Gastrocnemius medialis (tissue), 4 donors: ENCODE measurements at regions not wholly inside any gene's neighbourhood (a gene's known extent, or its start where the extent isn't known, plus 50 kb on each side); places are given as distances from the start of the nearest gene placed in this dataset.
"Not testable (repeated sequence)": the region's sequence is repeated elsewhere in the genome, so short reads cannot be mapped to it uniquely, and the experiment has no call there.

ENCODE experiments used
- ATAC-seq, 2 donors: fragments of 150-250 bp; one replicate each; pipeline ENCODE4 v1.9.1; 2016
- DNase-seq, 2 donors: peaks; one replicate each; pipeline ENCODE4 v3.0.0-alpha.2; 2019
- H3K27ac ChIP-seq, 4 donors: fragments of 200-600 bp; sonication (generic); 1 replicate in 1 of 4; 2 replicates in 3 of 4; pipeline ENCODE4 v1.5.1; 2016 to 2018; ENCODE audit warnings: mild to moderate bottlenecking in 2 of 4, moderate library complexity in 1 of 4
- H3K27me3 ChIP-seq, 3 donors: fragments of 200-600 bp; sonication (generic) in 2 of 3; 1 replicate in 1 of 3; 2 replicates in 2 of 3; pipeline versions ENCODE4 v1.5.1 to v1.6.0; 2016 to 2019; ENCODE audit warnings: mild to moderate bottlenecking in 1 of 3, moderate library complexity in 1 of 3
- H3K36me3 ChIP-seq, 2 donors: fragments of 200-600 bp; sonication (generic) in 1 of 2; one replicate each; pipeline ENCODE4 v1.5.1; 2017 to 2018
- H3K4me1 ChIP-seq, 2 donors: fragments of 200-600 bp; sonication (generic) in 1 of 2; one replicate each; pipeline ENCODE4 v1.5.1; 2016 to 2017; ENCODE audit warnings: mild to moderate bottlenecking in 2 of 2
- H3K4me3 ChIP-seq, 4 donors: fragments of 200-600 bp; sonication (generic) in 3 of 4; 1 replicate in 1 of 4; 2 replicates in 3 of 4; pipeline ENCODE4 v1.5.1; 2016 to 2019; ENCODE audit warnings: mild to moderate bottlenecking in 2 of 4
- H3K9me3 ChIP-seq, 3 donors: fragments of 200-600 bp; sonication (generic) in 2 of 3; 1 replicate in 1 of 3; 2 replicates in 2 of 3; pipeline ENCODE4 v1.5.1; 2016 to 2019
- CTCF ChIP-seq, 5 experiments: fragments of 450-650 bp in 3 of 5; fragments of 200-600 bp in 2 of 5; sonication (generic) in 2 of 5; IDR thresholded peaks in 4 of 5; conservative IDR thresholded peaks in 1 of 5; 1 replicate in 4 of 5; 2 replicates in 1 of 5; pipeline ENCODE4 v1.5.1; 2016 to 2019; ENCODE audit warnings: antibody characterized with exemption in 5 of 5, mild to moderate bottlenecking in 3 of 5, moderate library complexity in 3 of 5
- POLR2A ChIP-seq, 2 donors: fragments of 450-650 bp; IDR thresholded peaks; one replicate each; pipeline ENCODE4 v1.6.1; 2017; ENCODE audit warnings: antibody characterized with exemption in 2 of 2, mild to moderate bottlenecking in 2 of 2, moderate library complexity in 2 of 2
- in situ Hi-C, 4 donors: fragments of 200-750 bp; cut with MboI; loops; one replicate each; pipeline versions ENCODE4 v1.15.0 to v1.8.0; 2017; ENCODE audit warnings: low sequenced_read_pairs in 4 of 4
- intact Hi-C: fragments of 100-400 bp; cut with DNase I; formaldehyde crosslinking; loops from one replicate; pipeline ENCODE4 v1.15.1; 2023; ENCODE audit warnings: low total_unique reads

DNA sequence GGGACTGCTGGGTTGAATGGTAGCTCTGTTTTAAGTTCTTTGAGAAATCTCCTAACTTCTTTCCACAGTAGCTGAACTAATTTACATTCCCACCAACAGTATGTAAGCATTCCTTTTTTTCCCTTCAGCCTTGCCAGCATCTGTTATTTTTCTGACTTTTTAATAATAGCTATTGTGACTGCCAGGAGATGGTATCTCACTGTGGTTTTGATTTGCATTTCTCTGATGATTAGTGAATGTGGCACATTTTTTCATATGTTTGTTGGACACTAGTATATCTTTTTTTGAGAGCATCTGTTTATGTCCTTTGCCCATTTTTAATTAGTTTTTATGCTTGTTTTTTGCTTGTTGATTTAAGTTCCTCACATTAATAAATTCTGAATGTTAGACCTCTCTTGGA, 990.8 kb downstream of the GATA3 start:
- no peaks in the 10 kb centered on the region for H3K36me3 ChIP-seq
- H3K27me3 ChIP-seq = no peaks in the 10 kb centered on the region
- ATAC-seq = no peak
- H3K27ac ChIP-seq = no peak overlapping the region
- no peak overlapping the region for H3K4me3 ChIP-seq
- in situ Hi-C loops = no loop called here
- DNase-seq = no peak
- TF ChIP-seq CTCF (IDR thresholded peaks at IDR 0.05 in 4 of 5, conservative IDR thresholded peaks at IDR 0.05 in 1 of 5) (no peak), POLR2A (IDR thresholded peaks at IDR 0.05) (no peak)
- no peaks in the 10 kb centered on the region for H3K4me1 ChIP-seq
- intact Hi-C loops = no loop called here
- no peaks in the 10 kb centered on the region for H3K9me3 ChIP-seq

DNA sequence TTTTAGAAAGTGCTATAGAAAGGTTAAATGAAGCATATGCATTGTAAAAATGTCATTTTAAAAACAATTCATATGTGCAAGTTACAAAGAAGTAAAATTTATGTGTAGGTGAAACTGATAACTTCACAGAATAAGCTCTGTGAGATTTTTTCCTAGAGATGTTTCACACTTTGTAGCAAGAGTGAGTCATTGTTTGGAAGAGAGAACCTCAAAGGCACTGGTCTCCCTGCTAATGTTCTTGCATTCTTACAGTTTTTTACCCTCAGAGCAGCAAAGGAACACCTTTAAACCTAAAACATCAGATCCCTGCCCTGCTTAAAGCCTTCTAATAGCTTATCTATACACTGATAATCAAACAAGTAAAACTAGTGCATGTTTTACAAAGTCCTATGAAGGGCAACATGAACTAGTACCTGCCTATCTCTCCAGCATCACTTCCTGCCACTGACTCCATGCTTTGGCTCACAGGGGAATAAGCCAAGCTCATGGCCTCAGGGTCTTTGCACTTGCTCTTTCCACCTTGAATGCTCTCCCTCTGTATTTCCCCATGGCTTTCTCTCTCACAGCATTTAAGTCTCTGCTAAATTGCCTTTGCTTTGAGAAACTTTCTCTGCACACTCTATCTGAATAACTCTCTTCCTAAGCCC, 997.0 kb downstream of the GATA3 start:
- DNase-seq (no peak), ATAC-seq (no peak)
- TF ChIP-seq POLR2A (IDR thresholded peaks at IDR 0.05) (no peak), CTCF (IDR thresholded peaks at IDR 0.05 in 4 of 5, conservative IDR thresholded peaks at IDR 0.05 in 1 of 5) (no peak)
- Histone ChIP-seq H3K4me1 (no peaks in the 10 kb centered on the region), H3K36me3 (no peaks in the 10 kb centered on the region), H3K9me3 (no peaks in the 10 kb centered on the region), H3K4me3 (no peak overlapping the region), H3K27me3 (no peaks in the 10 kb centered on the region), H3K27ac (no peak overlapping the region)
- intact Hi-C loops (no loop called here), in situ Hi-C loops (no loop called here)

- no peak overlapping the region for H3K4me3 ChIP-seq
- intact Hi-C loops = no loop called here
- TF ChIP-seq CTCF (IDR thresholded peaks at IDR 0.05 in 4 of 5, conservative IDR thresholded peaks at IDR 0.05 in 1 of 5) (no peak), POLR2A (IDR thresholded peaks at IDR 0.05) (no peak)
- in situ Hi-C loops = no loop called here
- no peaks in the 10 kb centered on the region for H3K36me3 ChIP-seq
- H3K27me3 ChIP-seq = no peaks in the 10 kb centered on the region
- no peaks in the 10 kb centered on the region for H3K4me1 ChIP-seq
- DNase-seq = no peak
- H3K9me3 ChIP-seq = no peaks in the 10 kb centered on the region
- no peak for ATAC-seq
- H3K27ac ChIP-seq = no peak overlapping the region
Measured at GRCh38 chr10:9052767-9053166, 998.3 kb downstream of the GATA3 start.

- no peaks in the 10 kb centered on the region for H3K9me3 ChIP-seq
- intact Hi-C loops = no loop called here
- in situ Hi-C loops = no loop called here
- no peaks in the 10 kb centered on the region for H3K4me1 ChIP-seq
- H3K27ac ChIP-seq = no peak overlapping the region
- TF ChIP-seq POLR2A (IDR thresholded peaks at IDR 0.05) (no peak), CTCF (IDR thresholded peaks at IDR 0.05 in 4 of 5, conservative IDR thresholded peaks at IDR 0.05 in 1 of 5) (no peak)
- DNase-seq (no peak), ATAC-seq (no peak)
- H3K36me3 ChIP-seq = no peaks in the 10 kb centered on the region
- H3K4me3 ChIP-seq = no peak overlapping the region
- no peaks in the 10 kb centered on the region for H3K27me3 ChIP-seq
Measured at GRCh38 chr10:9056521-9056920, 1002.0 kb downstream of the GATA3 start.

DNA sequence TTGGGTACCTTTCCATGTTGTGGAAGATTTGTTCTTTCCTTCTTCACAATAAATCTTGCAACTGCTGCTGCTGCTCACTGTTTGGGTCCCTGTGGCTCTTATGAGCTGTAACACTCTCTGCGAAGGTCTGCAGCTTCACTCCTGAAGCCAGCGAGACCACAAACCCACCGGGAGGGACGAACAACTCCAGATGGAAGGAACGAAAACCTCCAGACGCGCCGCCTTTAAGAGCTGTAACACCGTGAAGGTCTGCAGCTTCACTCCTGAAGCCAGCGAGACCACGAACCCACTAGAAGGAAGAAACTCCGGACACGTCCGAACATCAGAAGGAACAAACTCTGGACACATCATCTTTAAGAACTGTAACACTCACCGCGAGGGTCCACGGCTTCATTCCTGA, 1002.8 kb downstream of the GATA3 start:
- H3K27ac ChIP-seq, H3K9me3 ChIP-seq, ATAC-seq, intact Hi-C loops, H3K4me1 ChIP-seq, H3K27me3 ChIP-seq, DNase-seq, H3K36me3 ChIP-seq, H3K4me3 ChIP-seq, in situ Hi-C loops: not testable (repeated sequence)
